SK-N-SH (cell line): ENCODE measurements at regions not wholly inside any gene's neighbourhood (a gene's known extent, or its start where the extent isn't known, plus 50 kb on each side); places are given as distances from the start of the nearest gene placed in this dataset.

Source experiments
- CTCF ChIP-seq: fragments of 200-600 bp; sonication (generic); IDR thresholded peaks from 2 replicates; pipeline ENCODE4 v1.6.1; 2017; ENCODE audit warnings: antibody characterized with exemption, mild to moderate bottlenecking, moderate library complexity
- FOXM1 ChIP-seq: IDR thresholded peaks from 2 replicates; pipeline ENCODE4 v1.4.0; 2012; ENCODE audit warnings: low read depth, mild to moderate bottlenecking
- GATA2 ChIP-seq: sonication (generic); formaldehyde crosslinking; IDR thresholded peaks from 2 replicates; pipeline ENCODE4 v1.5.0; 2020; ENCODE audit warnings: mild to moderate bottlenecking, missing genetic modification reagents
- JUND ChIP-seq: IDR thresholded peaks from 2 replicates; pipeline ENCODE4 v1.4.0; 2012
- MXI1 ChIP-seq: IDR thresholded peaks from 2 replicates; pipeline ENCODE4 v1.6.1; 2012; ENCODE audit warnings: mild to moderate bottlenecking, low read depth, low read length, improper control_type of control experiment
- NRF1 ChIP-seq: IDR thresholded peaks from 2 replicates; pipeline ENCODE4 v1.6.1; 2012; ENCODE audit warnings: low read depth, mild to moderate bottlenecking, low read length
- REST ChIP-seq: IDR thresholded peaks from 2 replicates; pipeline ENCODE4 v1.6.1; 2012; ENCODE audit warnings: mild to moderate bottlenecking, low read depth, low read length, moderate library complexity
- TAF1 ChIP-seq: IDR thresholded peaks from 2 replicates; pipeline ENCODE4 v1.6.1; 2012; ENCODE audit warnings: low read depth, mild to moderate bottlenecking, low read length, moderate library complexity, borderline replicate concordance
- USF2 ChIP-seq: fragments of 150-350 bp; IDR thresholded peaks from 2 replicates; pipeline ENCODE4 v1.6.1; 2017; ENCODE audit warnings: antibody characterized with exemption, low read length, low read depth, borderline replicate concordance
- TF ChIP-seq, protein P1 (sequence below): IDR thresholded peaks from 2 replicates; pipeline ENCODE4 v1.4.0; 2012; ENCODE audit warnings: low read depth

- no peak for TF ChIP-seq TAF1
- no peak for TF ChIP-seq JUND
- TF ChIP-seq FOXM1 = no peak
- TF ChIP-seq, protein P1, sequence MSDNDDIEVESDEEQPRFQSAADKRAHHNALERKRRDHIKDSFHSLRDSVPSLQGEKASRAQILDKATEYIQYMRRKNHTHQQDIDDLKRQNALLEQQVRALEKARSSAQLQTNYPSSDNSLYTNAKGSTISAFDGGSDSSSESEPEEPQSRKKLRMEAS = no peak
- TF ChIP-seq REST = no peak
- no peak for TF ChIP-seq NRF1
- no peak for TF ChIP-seq GATA2 (CRISPR knock-in tag)
- no peak for TF ChIP-seq USF2
- TF ChIP-seq CTCF = no peak
- TF ChIP-seq MXI1 = no peak
Observed at GRCh38 chr11:10397226-10397987, 57.7 kb upstream of the AMPD3 start.
